ENCODE measurements at regions not wholly inside any gene's neighbourhood (a gene's known extent, or its start where the extent isn't known, plus 50 kb on each side); places are given as distances from the start of the nearest gene placed in this dataset.

GRCh38 chr14:37787879-37788494, 192.6 kb downstream of the TTC6 start:
- Histone ChIP-seq H3K9me3 (no peaks in the 10 kb centered on the region), H3K27ac (no peak overlapping the region), H3K4me3 (no peak overlapping the region), H3K27me3 (no peaks in the 10 kb centered on the region), H3K4me1 (no peaks in the 10 kb centered on the region), H3K36me3 (no peaks in the 10 kb centered on the region)
- TF ChIP-seq POLR2A (IDR thresholded peaks at IDR 0.05) = no peak
- TF ChIP-seq CTCF (IDR thresholded peaks at IDR 0.05) = no peak
- no peak for DNase-seq
- intact Hi-C loops (cut with DNase I; ENCODE audit: low total_unique reads) = no loop called here

GRCh38 chr14:37791384-37792036, 196.1 kb downstream of the TTC6 start:
- intact Hi-C loops (cut with DNase I; ENCODE audit: low total_unique reads) = no loop called here
- no peaks in the 10 kb centered on the region for H3K36me3 ChIP-seq
- no peak for DNase-seq
- no peaks in the 10 kb centered on the region for H3K9me3 ChIP-seq
- H3K27me3 ChIP-seq = no peaks in the 10 kb centered on the region
- no peaks in the 10 kb centered on the region for H3K4me1 ChIP-seq
- no peak overlapping the region for H3K27ac ChIP-seq
- no peak for TF ChIP-seq CTCF (IDR thresholded peaks at IDR 0.05)
- TF ChIP-seq POLR2A (IDR thresholded peaks at IDR 0.05) = no peak
- H3K4me3 ChIP-seq = no peak overlapping the region

- Histone ChIP-seq H3K4me1 (no peaks in the 10 kb centered on the region), H3K27me3 (no peaks in the 10 kb centered on the region), H3K27ac (no peak overlapping the region), H3K36me3 (no peaks in the 10 kb centered on the region), H3K9me3 (no peaks in the 10 kb centered on the region), H3K4me3 (no peak overlapping the region)
- DNase-seq = no peak
- intact Hi-C loops (cut with DNase I; ENCODE audit: low total_unique reads) = no loop called here
- TF ChIP-seq CTCF (IDR thresholded peaks at IDR 0.05) = no peak
- TF ChIP-seq POLR2A (IDR thresholded peaks at IDR 0.05) = no peak
These were observed 196.7 kb downstream of the TTC6 start for GRCh38 chr14:37792124-37792523.

- no peak for DNase-seq
- intact Hi-C loops (cut with DNase I; ENCODE audit: low total_unique reads) = no loop called here
- no peak overlapping the region for H3K4me3 ChIP-seq
- H3K27me3 ChIP-seq = no peaks in the 10 kb centered on the region
- H3K4me1 ChIP-seq = no peaks in the 10 kb centered on the region
- H3K27ac ChIP-seq = no peak overlapping the region
- TF ChIP-seq POLR2A (IDR thresholded peaks at IDR 0.05) (no peak), CTCF (IDR thresholded peaks at IDR 0.05) (no peak)
- no peaks in the 10 kb centered on the region for H3K36me3 ChIP-seq
- no peaks in the 10 kb centered on the region for H3K9me3 ChIP-seq
These were observed 201.4 kb downstream of the TTC6 start for GRCh38 chr14:37796703-37797416.

GRCh38 chr14:37797675-37798074, 202.2 kb downstream of the TTC6 start:
- intact Hi-C loops (cut with DNase I; ENCODE audit: low total_unique reads) = no loop called here
- TF ChIP-seq CTCF (IDR thresholded peaks at IDR 0.05) (no peak), POLR2A (IDR thresholded peaks at IDR 0.05) (no peak)
- H3K9me3 ChIP-seq = no peaks in the 10 kb centered on the region
- H3K27me3 ChIP-seq = no peaks in the 10 kb centered on the region
- H3K4me3 ChIP-seq = no peak overlapping the region
- DNase-seq = no peak
- no peaks in the 10 kb centered on the region for H3K4me1 ChIP-seq
- H3K27ac ChIP-seq = no peak overlapping the region
- no peaks in the 10 kb centered on the region for H3K36me3 ChIP-seq

Measured in uterus (tissue), 3 donors.